Germinal center (tissue), 1 donor: ENCODE measurements at regions not wholly inside any gene's neighbourhood (a gene's known extent, or its start where the extent isn't known, plus 50 kb on each side); places are given as distances from the start of the nearest gene placed in this dataset.

ENCODE experiments used
- DNase-seq: peaks from one replicate; pipeline ENCODE4 v3.0.0; 2012; ENCODE audit warnings: mixed read lengths, low spot score

DNA sequence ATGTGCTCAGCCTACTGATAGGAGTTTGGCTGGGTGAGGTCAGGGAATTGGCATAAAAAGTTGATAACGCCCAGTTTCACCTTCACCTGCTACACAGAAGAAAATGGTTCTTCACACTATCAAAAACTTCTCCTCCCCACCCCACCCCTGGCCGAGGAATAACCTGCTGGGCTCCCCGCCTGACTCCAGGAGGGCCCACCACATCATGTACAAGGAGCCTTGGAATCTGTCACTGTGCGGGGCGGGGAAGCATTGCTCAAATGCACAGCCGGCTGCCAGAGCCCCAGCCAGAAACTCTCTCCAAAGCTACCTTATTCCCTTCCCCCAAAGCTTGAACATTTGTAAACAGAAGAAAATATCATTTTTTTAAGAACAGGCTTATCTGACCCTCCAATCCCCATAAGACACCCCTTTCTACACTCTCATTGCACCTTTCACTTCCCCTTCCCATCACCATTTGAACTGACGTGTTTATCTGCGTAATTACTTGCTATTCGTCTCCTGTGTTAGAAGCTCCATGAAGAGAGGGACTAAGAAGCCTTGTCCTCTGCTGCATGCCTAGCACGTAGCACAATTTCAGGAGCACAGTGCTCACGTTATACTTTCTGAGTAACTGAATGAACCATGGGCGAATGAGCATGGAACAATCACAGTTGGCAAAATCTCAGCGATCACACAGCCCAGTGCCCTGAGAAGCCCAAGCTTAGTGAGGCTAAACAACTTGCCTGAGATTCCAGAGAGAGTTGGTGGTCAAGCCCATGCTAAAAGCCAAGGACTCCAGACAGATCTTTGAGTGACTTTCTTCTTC is 82.9 kb downstream of the HES1 start:
- DNase-seq: no peak

DNA sequence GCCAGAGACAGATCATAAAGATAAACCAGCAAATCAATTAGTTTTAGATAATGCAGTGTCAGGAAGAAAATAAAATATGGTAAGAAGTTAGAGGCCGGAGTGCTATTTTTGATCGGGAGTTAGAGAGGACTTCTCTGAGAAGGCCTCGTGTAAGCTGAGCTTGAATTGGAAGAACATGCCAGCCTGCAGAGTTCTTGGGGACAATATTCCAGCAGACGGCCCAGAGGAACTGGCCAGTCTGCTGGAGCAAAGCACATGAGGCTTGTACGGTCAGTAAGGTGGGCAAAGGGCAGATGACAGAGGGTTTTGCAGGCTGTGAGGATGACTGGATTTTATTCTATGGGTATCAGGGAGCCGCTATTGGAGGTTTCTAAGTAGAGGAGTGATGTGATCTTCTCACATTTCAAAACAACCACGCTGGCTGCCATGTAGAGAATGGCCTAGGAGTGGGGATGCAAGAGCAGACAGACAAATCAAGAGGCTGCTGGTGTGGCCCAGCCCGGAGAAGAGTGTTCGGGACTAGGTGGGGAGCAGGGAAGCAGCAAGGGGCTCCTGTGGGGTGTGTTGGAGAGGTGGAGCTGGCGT is 84.0 kb downstream of the HES1 start:
- DNase-seq: no peak

DNA sequence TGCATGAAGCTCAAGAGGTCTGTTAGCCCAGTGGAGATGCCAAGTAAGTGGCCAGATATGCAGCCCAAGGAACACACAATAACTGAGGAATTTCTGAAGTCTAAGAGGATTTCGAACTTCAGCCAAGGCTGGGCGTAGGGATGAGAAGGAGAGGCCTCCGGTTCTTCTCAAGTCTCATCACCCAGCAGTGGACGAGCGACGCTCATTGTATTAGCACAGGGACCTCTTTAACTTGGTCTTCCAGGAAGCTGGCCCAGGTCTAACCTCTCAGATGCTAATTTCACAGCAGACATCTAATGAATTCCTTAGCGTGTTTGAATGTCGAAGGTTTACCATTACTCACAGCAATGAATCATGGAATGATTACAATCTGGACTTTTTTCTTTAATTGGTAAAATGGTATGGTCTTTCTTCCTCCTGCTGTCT is 85.0 kb downstream of the HES1 start:
- no peak for DNase-seq

DNA sequence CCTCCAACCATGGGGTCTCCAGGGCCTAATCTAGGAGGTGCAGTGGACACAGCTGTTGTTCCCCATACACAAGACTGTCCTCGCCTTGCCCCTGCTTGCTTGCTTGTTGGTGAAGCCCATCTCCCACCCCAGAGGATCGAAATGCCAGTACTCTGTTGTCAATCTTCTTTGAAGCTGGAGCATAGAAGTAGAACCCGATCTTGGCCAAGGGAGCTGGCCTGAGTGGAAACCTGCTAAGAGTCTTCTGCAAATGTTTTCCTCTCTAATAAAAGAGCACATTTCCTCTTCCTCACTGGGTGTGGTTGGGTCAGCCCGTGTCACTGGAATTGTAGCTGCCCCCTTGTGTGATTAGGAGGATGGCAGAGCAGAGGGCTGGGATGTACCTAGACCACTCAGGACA is 85.4 kb downstream of the HES1 start:
- DNase-seq: no peak

DNA sequence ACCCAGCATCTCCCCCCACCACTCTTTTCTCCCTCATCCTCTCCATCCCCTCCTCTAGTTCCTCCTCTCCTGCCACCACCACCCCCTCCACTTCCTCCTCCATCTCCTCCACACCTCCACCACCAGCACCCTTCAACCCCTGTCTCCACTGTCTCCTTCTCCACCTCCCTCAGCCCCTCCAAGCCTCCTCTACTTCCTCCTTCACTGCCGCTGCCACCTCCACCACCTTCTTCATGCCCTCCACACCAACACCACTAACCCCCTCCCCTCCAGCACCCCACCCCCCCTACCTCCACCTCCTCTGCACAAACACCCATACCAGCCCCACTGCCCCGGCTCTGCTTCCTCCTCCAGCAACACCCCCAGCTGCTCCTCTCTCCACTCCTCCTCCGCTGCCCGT is 88.0 kb downstream of the HES1 start:
- DNase-seq: no peak

DNA sequence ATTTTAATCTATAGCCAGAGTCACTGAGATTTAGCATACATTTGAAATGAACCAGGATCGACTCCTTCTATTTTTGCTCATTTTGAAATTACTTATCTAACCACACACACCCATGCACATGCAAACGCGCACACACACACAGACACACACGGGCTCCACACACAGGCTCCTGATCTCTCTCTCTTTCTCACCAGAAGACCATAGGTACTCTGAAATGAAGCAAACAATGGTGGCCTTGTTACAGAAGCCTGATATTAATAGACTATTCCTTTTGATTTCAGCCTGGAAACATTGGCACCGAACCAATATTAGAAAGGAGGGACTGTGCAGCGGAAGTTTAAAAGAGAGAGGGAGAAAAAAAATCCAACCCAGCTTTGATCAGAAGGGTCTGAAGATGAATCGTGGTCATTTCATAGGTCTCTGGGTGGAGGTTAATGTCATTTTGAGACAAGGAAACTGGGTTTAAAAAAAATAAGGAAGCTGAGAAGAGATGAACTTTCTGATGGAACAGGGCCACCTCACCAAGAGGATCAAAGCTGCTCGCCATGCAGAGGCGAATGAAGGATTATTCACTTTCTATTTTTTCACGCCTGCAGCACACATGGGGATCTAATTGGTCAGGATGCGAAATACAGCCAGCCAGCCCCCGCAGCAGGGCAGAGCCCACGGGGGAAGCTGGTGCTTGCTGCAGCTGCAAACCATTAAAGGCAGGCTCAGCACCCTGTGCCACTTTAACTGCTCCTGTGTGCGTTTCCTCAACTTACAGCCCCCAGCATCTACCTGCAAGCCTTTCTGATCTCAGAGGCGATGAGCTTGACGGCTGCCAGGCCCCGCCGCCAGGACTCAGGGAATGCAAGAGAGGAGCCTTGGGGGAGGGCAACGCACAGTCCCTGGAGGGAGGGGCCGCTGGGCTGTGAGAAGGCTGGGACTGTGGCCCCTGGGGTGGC is 88.8 kb downstream of the HES1 start:
- DNase-seq: no peak

DNA sequence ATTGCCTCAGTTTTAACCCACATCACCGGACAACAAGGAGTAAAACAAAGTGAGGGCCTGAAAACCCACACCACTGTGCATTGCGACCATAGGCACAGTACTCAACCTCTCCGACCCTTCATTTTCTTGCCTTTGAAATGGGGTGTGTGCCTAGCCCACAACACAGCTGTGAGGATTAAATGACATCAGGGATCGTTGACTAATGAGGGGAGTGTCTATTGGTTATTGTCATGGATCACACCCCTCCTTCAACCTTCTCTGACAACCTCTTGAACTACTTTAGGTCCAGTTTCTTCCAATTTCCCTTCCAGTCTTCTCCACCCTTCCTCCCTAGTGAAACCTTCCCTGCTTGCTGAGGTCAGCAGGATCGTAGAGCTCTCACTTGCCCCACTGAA is 89.5 kb downstream of the HES1 start:
- DNase-seq: no peak

DNA sequence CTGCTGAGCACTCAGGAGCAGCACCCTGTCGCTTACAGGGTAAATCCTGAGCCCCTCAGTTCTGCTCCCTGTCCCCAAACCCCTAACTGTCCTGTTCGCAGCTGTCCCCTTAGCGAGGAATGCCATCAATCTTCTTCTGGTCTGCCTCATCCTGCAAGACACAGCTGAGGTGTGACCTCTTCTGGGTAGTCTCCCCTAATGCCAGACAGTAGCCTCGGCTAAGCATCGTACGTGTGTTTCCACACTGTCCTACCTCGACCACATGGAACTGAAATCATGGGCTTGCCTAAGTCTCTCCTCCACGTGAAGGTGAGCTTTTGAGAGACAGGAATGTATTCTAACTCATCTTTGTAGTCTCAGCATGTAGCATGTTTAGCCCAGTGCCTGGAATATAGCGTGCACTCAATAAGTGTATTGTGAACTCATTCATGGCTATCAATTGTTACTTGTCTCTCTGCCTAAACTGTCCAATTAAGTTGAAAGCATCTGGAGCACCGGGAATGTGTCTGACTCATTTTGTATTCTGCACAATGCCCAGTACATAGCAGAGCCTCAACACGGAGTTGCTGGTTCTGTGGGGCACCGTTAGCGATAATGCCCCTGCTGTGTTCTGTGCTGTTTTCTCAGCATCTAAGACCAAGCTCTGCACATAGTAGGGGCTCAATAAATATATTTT is 90.2 kb downstream of the HES1 start:
- no peak for DNase-seq

DNA sequence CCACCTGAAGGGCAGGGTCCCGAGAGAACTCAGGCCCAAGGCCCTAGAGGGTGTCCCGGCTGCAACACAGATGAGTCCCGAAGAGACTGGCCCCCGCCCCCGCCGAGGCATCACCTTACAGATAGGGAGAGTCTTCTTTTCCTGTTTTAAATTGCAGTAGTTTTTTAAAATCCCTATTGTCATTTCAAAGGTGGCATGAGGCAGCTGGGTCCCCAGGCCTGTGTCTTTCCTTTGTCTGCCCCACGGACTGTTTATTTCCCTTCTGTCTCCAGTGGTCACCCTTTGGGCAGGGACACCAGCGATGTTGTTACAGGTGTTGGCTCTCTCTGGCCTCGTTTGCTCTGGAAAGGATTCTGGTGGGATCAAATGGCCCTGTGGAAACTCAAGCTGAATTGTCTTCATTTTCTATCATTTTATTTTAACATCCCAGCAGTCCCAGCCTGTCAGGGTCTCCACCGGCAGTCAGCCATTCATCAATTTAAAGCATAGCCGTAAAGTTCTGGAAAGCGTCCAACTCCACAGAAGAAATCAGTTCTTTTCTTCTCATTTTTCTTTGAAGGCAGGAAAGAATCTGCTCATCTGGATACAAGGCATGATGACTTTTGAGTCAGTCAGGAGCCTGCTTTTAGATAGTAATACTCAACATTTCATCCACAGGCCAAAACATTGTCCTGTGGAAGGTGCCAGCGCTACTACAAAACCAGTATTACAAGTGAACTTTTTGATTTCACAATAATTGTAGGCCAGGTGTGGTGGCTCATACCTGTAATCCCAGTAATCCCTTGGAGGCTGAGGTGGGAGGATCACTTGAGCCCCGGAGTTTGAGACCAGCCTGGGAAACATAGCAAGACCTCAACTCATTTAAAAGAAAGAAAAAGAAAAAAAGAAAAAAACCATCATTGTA is 96.2 kb downstream of the HES1 start:
- DNase-seq: no peak

DNA sequence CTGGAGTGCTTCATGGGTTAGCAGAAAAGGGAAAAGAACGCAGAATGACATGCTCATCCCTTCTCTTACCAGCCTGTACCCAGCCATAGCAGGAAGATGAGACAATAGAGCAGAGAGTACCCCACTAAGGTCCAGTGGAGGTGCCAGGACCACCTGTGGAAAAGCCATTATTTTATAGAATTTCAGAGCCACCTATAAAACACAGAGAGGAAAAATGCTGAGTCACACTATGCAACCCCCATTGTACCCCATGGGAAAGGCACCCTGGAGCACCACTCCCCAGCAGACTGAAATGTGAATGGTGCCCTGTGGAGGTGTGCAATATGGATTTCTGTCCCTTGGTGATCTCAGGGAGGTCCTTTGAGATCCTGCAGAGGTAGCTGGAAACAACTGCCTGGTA is 97.2 kb downstream of the HES1 start:
- DNase-seq: no peak

DNA sequence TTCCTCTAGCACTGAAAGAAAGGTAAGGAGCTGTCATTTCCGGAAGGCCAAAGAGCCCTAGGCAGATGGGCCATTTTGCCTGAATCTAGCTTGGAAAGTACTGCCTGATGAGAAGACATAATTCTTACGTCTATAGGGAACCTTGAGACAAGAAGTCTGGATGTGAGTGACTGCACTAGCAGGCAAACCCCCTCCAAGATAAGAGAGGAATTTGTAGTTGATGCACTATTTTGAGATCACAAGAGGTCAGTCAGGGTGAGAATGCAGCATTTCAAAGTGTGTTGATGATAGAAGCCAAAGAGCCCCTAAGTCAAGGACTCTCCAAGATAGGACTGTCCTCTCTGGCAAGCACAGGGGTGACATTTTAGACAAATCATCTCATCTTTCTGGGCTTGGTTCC is 99.2 kb downstream of the HES1 start:
- DNase-seq: no peak

DNA sequence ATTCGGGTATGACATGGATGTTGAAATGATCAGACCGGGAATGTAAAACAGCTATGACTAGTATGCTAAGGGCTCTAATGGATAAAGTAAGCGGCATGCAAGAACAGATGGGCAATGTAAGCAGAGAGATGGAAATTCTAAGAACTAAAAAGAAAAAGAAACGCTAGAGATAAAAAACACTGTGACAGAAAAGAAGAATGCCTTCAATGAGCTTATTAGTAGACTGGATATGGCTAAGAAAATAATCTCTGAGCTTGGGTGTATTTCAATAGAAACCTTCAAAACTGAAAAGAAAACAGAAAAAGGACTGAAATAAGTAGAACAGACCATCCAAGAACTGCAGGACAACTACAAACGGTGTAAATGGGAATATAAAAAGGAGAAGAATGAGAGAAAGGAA is 101.2 kb downstream of the HES1 start:
- DNase-seq: no peak

DNA sequence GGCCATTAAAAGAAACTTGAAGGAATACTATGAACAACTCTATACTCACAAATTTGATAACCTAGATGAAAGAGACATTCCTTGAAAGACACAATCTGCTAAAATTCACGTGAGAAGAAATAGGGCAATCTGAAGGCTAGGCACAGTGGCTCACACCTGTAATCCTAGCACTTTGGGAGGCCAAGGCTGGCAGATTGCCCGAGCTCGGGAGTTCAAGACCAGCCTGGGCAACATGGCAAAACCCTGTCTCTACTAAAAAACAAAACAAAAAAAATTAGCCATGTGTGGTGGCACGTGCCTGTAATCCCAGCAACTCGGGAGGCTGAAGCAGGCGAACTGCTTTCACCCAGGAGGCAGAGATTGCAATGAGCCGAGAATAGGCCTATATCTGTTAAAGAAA is 104.8 kb downstream of the HES1 start:
- DNase-seq: no peak

DNA sequence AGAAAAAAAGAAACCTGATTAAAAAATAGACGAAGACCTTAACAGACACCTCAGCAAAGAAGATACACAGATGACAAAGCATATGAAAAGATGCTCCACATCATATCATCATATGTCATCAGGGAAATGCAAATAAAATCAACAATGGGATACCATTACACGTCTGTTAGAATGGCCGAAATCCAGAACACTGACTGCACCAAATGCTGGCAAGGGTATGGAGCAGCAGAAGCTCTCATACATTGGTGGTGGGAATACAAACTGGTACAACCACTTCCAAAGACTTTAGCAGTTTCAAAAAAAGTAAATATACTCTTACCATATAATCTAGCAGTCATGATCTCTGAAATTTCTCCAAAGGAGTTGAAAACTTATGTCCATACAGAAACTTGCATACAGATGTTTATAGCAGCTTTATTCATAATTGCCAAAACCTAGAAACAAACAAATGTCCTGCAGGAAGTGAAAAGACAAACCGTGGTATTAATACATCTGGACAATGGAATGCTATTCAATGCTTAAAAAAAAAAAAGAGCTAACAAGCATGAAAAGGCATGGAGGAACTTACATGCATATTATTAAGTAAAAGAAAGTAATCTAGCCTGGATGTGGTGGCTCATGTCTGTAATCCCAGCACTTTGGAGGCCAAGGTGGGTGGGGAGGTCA is 107.4 kb downstream of the HES1 start:
- no peak for DNase-seq

DNA sequence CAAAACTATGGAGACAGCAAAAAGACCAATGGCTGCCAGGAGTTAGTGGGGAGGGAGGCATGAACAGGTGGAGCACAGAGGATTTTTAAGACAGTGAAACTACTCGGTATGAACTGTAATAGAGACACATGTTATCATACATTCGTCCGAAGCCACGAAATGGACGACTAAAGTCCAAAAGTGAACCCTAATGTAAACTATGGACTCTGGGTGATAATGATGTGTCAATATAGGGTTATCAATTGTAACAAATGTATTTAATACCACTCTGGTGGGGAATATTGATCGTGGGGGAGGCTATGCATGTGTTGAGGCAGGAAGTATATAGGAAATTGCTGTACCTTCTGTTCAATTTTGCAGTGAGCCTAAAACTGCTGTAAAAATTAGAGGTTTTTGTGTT is 107.0 kb downstream of the CPN2 start:
- DNase-seq: no peak

DNA sequence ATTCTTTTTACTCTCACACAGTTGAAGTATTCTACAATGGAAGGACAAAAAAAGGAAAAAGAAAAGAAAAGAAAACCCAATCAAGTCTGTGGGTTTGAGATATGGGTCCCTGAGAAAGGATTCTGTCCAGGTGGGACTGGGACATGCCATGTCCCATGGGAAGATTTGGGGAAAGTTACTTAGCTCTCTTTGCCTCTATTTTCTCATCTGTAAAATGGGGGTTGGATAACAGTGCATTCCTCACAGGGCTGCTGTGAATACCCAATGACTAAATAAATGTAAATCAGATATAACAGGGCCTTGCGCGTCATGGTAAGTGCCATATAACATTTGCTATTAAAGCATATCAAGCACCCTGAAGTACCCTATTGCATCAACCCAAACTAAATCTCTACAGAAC is 105.7 kb downstream of the CPN2 start:
- DNase-seq: no peak

DNA sequence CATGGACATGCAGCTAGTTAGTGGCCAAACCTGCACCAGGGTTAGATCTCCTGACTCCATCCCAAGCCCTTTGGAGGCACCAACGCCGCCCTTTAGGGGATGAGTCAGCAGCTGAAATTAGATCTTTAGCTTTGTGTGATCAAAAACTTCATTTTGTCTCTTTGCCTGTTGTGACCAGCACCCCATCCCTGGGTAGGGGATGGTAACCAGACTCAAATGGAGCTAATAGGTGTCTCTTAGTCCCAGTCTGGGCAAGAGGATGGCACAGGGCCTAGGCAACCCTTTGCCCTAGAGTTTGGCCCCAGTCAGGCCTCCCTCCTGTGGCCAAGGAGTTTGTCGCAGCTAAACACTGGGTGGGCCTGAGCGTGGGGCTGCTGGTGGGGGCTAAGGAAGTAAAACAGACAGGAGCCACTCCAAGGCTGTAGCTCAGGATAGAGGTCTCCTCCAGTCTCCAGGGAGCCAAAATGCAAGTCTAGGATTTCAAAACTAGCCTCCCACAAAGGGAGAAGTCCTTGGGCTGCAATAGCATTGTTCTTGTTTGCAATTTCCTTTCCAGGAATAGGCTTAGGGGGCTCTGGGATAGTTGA is 105.1 kb downstream of the CPN2 start:
- no peak for DNase-seq

DNA sequence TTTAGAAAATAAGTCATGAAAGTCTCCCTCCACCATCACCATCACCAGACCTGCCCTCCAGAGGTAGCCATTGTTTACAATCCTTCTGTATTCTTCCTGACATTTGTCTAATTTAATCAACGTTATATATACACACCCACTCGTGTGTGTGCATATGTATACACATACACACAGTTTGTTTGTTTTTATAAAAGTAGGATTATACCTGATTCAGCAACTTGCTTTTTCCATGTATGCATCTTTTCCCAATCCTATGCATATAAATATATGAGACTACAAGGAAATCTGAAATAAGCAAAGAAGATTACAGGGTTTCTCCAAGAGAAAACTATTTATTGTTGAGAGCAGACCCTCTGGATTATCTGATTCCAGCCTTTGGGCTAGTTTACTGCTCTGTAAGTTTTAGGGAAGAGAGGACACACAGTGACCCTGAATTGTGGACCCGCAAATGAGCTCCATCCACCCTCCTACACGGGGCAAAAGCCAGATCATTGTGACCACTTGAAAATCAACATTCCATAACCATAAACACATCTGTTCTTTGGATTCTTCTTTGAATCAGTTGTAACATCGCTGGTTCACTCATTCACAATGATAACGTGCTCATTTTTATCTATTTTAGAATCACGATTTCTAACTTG is 104.3 kb downstream of the CPN2 start:
- DNase-seq: no peak

DNA sequence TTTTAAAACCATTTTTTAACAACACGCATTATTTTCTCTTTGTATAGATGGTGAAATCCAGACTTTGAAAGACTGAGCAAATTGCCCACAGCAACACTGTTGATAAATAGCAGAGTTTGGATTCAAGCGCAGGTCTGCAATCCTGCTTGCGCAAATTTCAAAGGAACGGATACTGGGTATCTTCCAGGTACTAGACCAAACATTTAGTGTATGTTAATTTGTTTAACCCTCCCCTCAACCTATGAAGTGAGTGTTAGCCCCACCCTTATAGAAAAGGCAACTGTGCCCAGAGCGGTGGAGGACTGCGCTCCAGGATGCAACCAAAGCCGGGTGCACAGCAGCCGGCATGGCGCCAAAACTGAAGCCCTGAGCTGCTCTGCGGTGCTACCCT is 103.8 kb downstream of the CPN2 start:
- DNase-seq: no peak
